SK-N-MC (cell line): ENCODE measurements at regions not wholly inside any gene's neighbourhood (a gene's known extent, or its start where the extent isn't known, plus 50 kb on each side); places are given as distances from the start of the nearest gene placed in this dataset.

Experiments
- DNase-seq: peaks from one replicate; pipeline ENCODE4 v3.0.0-alpha.2; 2011; ENCODE audit warnings: low read depth, low spot score
- H3K27ac ChIP-seq: fragments of 200-600 bp; sonication (generic); 2 replicates; pipeline ENCODE4 v1.5.1; 2016; ENCODE audit warnings: mixed run types
- H3K36me3 ChIP-seq: fragments of 200-600 bp; sonication (generic); 2 replicates; pipeline ENCODE4 v1.6.1; 2017; ENCODE audit warnings: antibody characterized with exemption, low read length, mixed read lengths; ENCODE audit not compliant: insufficient read depth
- H3K4me3 ChIP-seq: fragments of 200-600 bp; sonication (generic); 2 replicates; pipeline ENCODE4 v1.5.1; 2016
- H3K9ac ChIP-seq: fragments of 200-600 bp; sonication (generic); 2 replicates; pipeline ENCODE4 v1.8.0; 2017; ENCODE audit warnings: mixed run types, mixed read lengths; ENCODE audit not compliant: insufficient read length
- H3K9me3 ChIP-seq: fragments of 200-600 bp; sonication (generic); 2 replicates; pipeline ENCODE4 v1.6.1; 2017; ENCODE audit warnings: low read depth, mild to moderate bottlenecking, antibody characterized with exemption, low read length, moderate library complexity, mixed read lengths
- EZH2 ChIP-seq: fragments of 200-600 bp; sonication (generic); IDR thresholded peaks from one replicate; pipeline ENCODE4 v1.6.1; 2017; ENCODE audit warnings: antibody characterized with exemption
- FOXP2 ChIP-seq: optimal IDR thresholded peaks from 2 replicates; pipeline ENCODE3; 2011; ENCODE audit warnings: mild to moderate bottlenecking, moderate library complexity; ENCODE audit not compliant: insufficient read depth; ENCODE audit errors: extremely low read length, control extremely low read depth
- POLR2AphosphoS5 ChIP-seq: IDR thresholded peaks from 2 replicates; pipeline ENCODE4 v1.6.1; 2012; ENCODE audit warnings: mild to moderate bottlenecking, low read depth, low read length, borderline replicate concordance

DNA sequence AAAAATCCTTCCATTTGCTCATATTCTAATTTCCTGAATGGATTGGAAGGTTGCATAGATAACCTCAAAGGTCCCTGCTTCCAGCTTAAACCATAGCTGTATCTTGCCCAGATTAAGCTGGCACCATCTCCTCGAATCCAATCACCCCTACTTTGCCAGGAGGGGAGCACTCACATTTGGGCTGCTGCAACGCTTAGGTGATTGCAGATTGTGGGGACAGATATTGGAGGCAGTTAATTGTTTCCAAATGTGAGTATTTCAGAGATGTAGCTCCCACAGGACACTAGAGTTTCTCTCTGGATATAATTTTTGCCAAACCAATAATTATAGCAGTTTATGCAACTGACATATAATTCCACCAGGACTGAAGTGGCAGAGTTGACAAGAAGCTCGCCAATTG, 53.5 kb upstream of the ACSL1 start:
- Histone ChIP-seq H3K9me3 (no peaks in the 10 kb centered on the region), H3K27ac (no peak overlapping the region), H3K9ac (no peak overlapping the region), H3K36me3 (no peaks in the 10 kb centered on the region), H3K4me3 (no peak overlapping the region)
- no peak for DNase-seq
- TF ChIP-seq FOXP2 (no peak), EZH2 (no peak), POLR2AphosphoS5 (no peak)

DNA sequence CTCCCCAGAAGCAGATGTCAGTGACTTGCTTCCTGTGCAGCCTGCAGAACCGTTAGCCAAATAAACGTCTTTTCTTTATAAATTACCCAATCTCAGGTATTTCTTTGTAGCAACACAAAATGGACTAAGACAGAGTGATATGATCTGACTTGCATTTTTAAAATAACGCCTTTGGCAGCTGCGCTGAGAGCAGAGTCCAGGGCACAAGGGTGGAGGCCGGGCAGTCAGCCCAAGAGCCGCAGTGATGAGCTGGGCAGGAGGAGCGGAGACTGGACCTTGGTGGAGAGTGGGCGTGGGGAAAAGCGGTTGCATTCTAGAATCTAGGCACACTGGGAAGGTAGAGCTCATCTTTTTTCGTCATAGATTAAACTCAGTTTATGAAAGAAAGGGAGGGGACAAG, 56.5 kb upstream of the ACSL1 start:
- H3K9me3 ChIP-seq, result no peaks in the 10 kb centered on the region
- H3K9ac ChIP-seq, result no peak overlapping the region
- H3K36me3 ChIP-seq, result no peaks in the 10 kb centered on the region
- H3K27ac ChIP-seq, result no peak overlapping the region
- no peak for TF ChIP-seq POLR2AphosphoS5
- TF ChIP-seq EZH2, result no peak
- TF ChIP-seq FOXP2, result no peak
- no peak overlapping the region for H3K4me3 ChIP-seq
- no peak for DNase-seq

DNA sequence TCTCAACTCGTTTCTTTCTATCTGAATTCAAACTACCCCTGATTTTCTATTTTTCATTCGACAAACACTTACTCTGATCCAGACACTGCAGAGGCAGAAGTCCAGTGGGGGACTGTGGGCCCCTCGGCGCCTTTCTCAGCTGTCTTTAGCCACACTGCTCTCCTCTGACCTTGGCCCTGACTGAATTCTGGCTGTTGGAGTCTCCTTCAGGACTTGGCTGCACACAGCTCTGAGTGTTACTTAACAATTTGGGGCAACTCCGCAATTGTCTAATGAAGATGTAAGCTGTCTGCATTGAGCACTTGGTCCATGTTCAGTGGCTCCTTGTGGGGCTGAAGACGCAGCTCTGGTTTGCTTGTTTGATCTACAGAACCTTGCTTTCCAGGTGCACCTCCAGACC, 57.3 kb upstream of the ACSL1 start:
- Histone ChIP-seq H3K9ac (no peak overlapping the region), H3K27ac (no peak overlapping the region), H3K4me3 (no peak overlapping the region), H3K36me3 (no peaks in the 10 kb centered on the region), H3K9me3 (no peaks in the 10 kb centered on the region)
- DNase-seq, result no peak
- TF ChIP-seq FOXP2, result no peak
- TF ChIP-seq POLR2AphosphoS5, result no peak
- TF ChIP-seq EZH2, result no peak

DNA sequence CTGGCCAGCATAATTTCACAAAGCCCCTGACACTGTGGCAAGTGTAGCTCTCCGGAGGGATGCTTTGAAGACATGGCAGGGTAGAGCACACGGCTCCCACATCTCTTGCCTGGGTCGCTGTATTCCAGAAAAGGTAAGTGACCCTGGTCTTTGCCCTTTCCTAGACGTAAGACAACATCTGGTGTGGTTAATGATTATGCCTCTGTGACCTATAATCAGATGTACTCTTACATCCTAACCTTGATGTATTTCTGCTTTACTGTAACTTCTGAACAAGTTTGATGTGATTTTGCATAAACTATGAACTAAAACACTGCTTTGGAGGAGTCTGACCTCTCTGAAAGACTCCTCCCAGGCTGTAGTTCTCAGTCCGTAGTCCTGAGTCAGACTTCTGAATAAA, 59.1 kb upstream of the ACSL1 start:
- no peak for TF ChIP-seq EZH2
- no peak for TF ChIP-seq FOXP2
- TF ChIP-seq POLR2AphosphoS5, result no peak
- no peak for DNase-seq
- no peaks in the 10 kb centered on the region for H3K9me3 ChIP-seq
- H3K9ac ChIP-seq, result no peak overlapping the region
- no peak overlapping the region for H3K27ac ChIP-seq
- H3K36me3 ChIP-seq, result no peaks in the 10 kb centered on the region
- no peak overlapping the region for H3K4me3 ChIP-seq

DNA sequence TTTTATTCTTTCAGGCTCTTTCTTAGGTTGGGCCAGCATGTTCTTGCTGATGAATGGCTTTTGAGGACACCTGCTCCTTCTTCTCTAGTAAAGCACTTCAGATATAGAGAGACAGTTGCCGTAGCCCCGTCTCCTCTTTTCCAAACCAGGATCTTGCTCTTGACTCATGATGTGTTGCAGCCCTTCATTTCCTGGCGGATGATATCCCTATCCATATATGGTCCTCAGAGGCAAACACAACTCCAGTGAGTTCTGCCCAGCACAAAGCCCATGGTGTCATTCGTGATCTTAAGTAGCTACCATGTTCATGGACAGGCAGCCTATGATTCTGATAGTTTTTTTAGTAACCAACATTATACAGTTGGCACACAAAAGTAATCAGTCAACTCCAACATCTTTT, 59.8 kb upstream of the ACSL1 start:
- no peak overlapping the region for H3K9ac ChIP-seq
- no peak overlapping the region for H3K27ac ChIP-seq
- H3K9me3 ChIP-seq, result no peaks in the 10 kb centered on the region
- no peak for TF ChIP-seq FOXP2
- TF ChIP-seq POLR2AphosphoS5, result no peak
- TF ChIP-seq EZH2, result no peak
- no peaks in the 10 kb centered on the region for H3K36me3 ChIP-seq
- DNase-seq, result no peak
- no peak overlapping the region for H3K4me3 ChIP-seq

DNA sequence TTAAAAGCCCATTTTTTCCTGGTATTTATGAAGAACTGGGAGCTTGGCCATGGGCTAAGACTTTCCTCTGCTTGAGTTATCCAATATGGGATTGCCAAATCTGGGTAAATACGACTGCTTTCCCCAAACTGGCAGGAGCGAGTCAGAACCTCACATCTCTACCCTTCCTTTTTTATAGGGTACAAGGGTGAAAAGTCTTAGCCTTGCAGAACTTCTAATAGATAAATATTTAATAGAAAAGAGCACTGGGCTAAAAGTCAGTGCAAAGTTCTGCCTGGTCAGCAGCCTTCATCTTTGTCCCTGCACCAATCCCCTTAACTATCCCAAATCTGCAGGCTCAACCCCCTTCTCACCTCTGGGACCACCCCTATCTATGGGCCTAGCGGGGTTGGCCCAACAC, 61.6 kb upstream of the ACSL1 start:
- Histone ChIP-seq H3K9me3 (no peaks in the 10 kb centered on the region), H3K4me3 (no peak overlapping the region), H3K36me3 (no peaks in the 10 kb centered on the region), H3K9ac (no peak overlapping the region), H3K27ac (no peak overlapping the region)
- no peak for DNase-seq
- TF ChIP-seq POLR2AphosphoS5 (no peak), EZH2 (no peak), FOXP2 (no peak)

DNA sequence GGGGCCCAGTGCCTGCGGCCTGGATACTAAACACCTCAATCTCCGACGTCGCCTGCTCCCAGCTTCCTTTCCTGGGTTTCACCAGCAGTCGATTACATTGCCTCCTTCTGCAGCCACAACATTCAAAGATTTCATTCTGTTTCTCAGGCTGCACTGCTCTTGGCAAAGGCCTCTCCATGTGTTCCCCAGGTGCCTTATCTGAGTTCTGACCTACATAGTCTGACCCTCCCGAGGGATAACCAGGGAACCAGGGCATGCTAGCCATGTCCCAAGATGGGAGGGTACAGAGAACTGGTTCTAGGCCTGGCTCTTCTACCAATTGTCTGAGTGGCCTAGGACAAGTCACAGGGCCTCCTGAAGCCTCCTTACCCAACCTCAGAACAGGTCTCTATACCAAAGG, 62.2 kb upstream of the ACSL1 start:
- Histone ChIP-seq H3K9me3 (no peaks in the 10 kb centered on the region), H3K9ac (no peak overlapping the region), H3K27ac (no peak overlapping the region), H3K36me3 (no peaks in the 10 kb centered on the region), H3K4me3 (no peak overlapping the region)
- no peak for DNase-seq
- no peak for TF ChIP-seq FOXP2
- TF ChIP-seq POLR2AphosphoS5, result no peak
- no peak for TF ChIP-seq EZH2

DNA sequence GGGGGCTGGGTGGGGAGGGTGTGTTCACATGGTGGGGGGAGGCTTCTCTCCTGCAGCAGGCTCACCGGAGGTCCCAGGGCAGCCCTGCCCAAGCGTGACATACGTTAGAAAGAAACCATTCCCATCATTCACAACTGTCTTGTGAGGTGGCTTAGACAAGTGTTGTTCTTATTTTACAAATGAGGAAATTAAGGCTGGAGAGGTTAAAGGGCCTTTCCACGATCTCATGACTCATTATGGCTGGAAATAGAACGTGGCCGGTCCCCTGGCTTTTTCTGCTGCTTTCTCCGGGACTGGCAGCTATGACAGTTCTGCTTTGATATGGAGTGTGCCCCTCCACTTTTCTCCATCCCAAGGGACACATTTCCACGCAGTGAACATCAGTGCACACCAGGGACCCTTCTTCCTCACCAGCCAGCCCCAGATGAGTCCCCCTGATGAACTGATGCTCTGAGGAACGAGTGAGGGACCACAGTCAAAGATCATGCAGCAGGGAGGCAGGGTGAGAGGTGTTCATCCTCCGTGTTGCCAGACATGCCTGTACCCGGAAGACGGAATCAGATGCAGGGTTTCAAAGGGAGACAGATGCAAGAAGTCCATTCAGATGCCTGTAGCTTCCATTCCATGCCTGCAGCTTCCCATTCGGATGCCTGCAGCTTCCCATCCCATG, 64.0 kb upstream of the ACSL1 start:
- Histone ChIP-seq H3K4me3 (no peak overlapping the region), H3K9me3 (no peaks in the 10 kb centered on the region), H3K9ac (no peak overlapping the region), H3K36me3 (no peaks in the 10 kb centered on the region), H3K27ac (no peak overlapping the region)
- DNase-seq, result no peak
- TF ChIP-seq EZH2, result no peak

DNA sequence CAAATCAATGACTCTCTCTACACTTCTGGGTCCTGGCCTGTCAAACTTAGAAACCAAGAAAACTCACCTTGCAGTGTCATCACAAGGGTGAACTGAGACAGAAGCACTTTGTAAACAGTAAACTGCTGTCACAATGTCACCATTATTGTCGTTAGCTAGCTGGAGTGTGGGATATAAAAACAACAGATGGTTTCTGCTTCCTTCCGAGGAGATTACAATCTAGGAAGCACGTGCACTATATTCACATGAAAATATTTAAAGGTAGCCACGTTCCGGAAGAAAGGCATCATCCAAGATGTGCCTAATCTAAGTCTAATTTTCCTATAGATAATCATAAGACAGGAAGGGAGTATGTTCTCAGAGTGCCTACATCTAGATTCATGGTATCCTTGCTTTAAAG, 64.7 kb upstream of the ACSL1 start:
- no peaks in the 10 kb centered on the region for H3K36me3 ChIP-seq
- DNase-seq, result no peak
- H3K27ac ChIP-seq, result no peak overlapping the region
- H3K4me3 ChIP-seq, result no peak overlapping the region
- H3K9ac ChIP-seq, result no peak overlapping the region
- TF ChIP-seq POLR2AphosphoS5 (no peak), EZH2 (no peak), FOXP2 (no peak)
- no peaks in the 10 kb centered on the region for H3K9me3 ChIP-seq
